SK-N-SH treated with all-trans-retinoic acid at 6 μM for 48 hours (cell line): ENCODE measurements at regions not wholly inside any gene's neighbourhood (a gene's known extent, or its start where the extent isn't known, plus 50 kb on each side); places are given as distances from the start of the nearest gene placed in this dataset.

Experiments used
- ARNTL ChIP-seq: fragments of 450-650 bp; formaldehyde crosslinking; IDR thresholded peaks from 2 replicates; pipeline ENCODE4 v1.5.0; 2020; ENCODE audit warnings: low read depth, mild to moderate bottlenecking, moderate library complexity, borderline replicate concordance
- TCF4 ChIP-seq: fragments of 250-450 bp; sonication (Bioruptor Pico); IDR thresholded peaks from 2 replicates; pipeline ENCODE4 v1.8.0; 2021; ENCODE audit warnings: mild to moderate bottlenecking, moderate library complexity, borderline replicate concordance
- ZFP3 ChIP-seq: fragments of 250-450 bp; sonication (Bioruptor Pico); IDR thresholded peaks from 2 replicates; pipeline ENCODE4 v1.5.0; 2020; ENCODE audit warnings: mild to moderate bottlenecking, moderate library complexity
- ZFP30 ChIP-seq: fragments of 450-650 bp; formaldehyde crosslinking; IDR thresholded peaks from 2 replicates; pipeline ENCODE4 v1.5.0; 2022; ENCODE audit warnings: mild to moderate bottlenecking, moderate library complexity
- TF ChIP-seq, protein P1 (sequence below): fragments of 250-450 bp; sonication (Bioruptor Pico); IDR thresholded peaks from 2 replicates; pipeline ENCODE4 v1.8.0; 2020; ENCODE audit warnings: mild to moderate bottlenecking, moderate library complexity, borderline replicate concordance
- TF ChIP-seq, protein P2 (sequence below): fragments of 250-450 bp; sonication (Bioruptor Pico); IDR thresholded peaks from 2 replicates; pipeline ENCODE4 v1.5.0; 2020; ENCODE audit warnings: mild to moderate bottlenecking, moderate library complexity

DNA sequence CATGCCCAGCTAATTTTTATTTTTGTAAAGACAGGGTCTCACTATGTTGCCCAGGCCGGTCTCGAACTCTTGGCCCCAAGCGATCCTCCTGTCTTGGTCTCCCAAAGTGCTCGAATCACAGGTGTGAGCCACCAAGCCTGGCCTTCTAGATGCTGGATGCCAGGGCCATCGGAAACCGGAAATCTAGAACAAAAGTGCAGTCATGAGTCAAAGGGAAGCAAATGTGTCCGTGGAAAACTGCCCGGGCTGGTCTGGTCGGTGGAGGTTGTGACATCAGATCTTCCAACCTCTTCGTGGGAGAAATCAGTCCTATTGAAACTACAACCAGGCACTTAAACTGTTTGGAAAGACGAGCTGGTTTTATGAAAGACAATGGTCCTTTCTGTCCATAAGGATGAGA lies 92.3 kb upstream of the SHOX start:
- TF ChIP-seq, protein P1, sequence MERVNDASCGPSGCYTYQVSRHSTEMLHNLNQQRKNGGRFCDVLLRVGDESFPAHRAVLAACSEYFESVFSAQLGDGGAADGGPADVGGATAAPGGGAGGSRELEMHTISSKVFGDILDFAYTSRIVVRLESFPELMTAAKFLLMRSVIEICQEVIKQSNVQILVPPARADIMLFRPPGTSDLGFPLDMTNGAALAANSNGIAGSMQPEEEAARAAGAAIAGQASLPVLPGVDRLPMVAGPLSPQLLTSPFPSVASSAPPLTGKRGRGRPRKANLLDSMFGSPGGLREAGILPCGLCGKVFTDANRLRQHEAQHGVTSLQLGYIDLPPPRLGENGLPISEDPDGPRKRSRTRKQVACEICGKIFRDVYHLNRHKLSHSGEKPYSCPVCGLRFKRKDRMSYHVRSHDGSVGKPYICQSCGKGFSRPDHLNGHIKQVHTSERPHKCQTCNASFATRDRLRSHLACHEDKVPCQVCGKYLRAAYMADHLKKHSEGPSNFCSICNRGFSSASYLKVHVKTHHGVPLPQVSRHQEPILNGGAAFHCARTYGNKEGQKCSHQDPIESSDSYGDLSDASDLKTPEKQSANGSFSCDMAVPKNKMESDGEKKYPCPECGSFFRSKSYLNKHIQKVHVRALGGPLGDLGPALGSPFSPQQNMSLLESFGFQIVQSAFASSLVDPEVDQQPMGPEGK, result no peak
- TF ChIP-seq ZFP3 (no peak), ARNTL (CRISPR knock-in tag) (no peak), ZFP30 (CRISPR knock-in tag) (no peak), TCF4 (no peak)
- TF ChIP-seq, protein P2, sequence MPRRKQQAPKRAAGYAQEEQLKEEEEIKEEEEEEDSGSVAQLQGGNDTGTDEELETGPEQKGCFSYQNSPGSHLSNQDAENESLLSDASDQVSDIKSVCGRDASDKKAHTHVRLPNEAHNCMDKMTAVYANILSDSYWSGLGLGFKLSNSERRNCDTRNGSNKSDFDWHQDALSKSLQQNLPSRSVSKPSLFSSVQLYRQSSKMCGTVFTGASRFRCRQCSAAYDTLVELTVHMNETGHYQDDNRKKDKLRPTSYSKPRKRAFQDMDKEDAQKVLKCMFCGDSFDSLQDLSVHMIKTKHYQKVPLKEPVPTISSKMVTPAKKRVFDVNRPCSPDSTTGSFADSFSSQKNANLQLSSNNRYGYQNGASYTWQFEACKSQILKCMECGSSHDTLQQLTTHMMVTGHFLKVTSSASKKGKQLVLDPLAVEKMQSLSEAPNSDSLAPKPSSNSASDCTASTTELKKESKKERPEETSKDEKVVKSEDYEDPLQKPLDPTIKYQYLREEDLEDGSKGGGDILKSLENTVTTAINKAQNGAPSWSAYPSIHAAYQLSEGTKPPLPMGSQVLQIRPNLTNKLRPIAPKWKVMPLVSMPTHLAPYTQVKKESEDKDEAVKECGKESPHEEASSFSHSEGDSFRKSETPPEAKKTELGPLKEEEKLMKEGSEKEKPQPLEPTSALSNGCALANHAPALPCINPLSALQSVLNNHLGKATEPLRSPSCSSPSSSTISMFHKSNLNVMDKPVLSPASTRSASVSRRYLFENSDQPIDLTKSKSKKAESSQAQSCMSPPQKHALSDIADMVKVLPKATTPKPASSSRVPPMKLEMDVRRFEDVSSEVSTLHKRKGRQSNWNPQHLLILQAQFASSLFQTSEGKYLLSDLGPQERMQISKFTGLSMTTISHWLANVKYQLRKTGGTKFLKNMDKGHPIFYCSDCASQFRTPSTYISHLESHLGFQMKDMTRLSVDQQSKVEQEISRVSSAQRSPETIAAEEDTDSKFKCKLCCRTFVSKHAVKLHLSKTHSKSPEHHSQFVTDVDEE (CRISPR knock-in tag), result no peak
